SK-N-SH (cell line): ENCODE measurements at regions not wholly inside any gene's neighbourhood (a gene's known extent, or its start where the extent isn't known, plus 50 kb on each side); places are given as distances from the start of the nearest gene placed in this dataset.

Experiments
- CTCF ChIA-PET: fragments of 300-600, 350-600 bp; formaldehyde crosslinking; extraction: SDS; loops from one replicate; lab custom pipeline; 2021; lab: Yijun Ruan, JAX
- POLR2A ChIA-PET: fragments of 350-600 bp; sonication (Branson Sonifier 250); formaldehyde crosslinking; extraction: SDS; loops from one replicate; lab custom pipeline; 2020; ENCODE audit warnings: antibody characterized with exemption, inconsistent platforms; lab: Yijun Ruan, JAX
- DNase-seq: peaks from one replicate; pipeline ENCODE4 v3.0.0; 2012
- H2AFZ ChIP-seq: fragments of 200-600 bp; sonication (generic); 2 replicates; pipeline ENCODE4 v1.8.1; 2016; ENCODE audit warnings: antibody characterized with exemption, mild to moderate bottlenecking, low read depth
- H3F3A ChIP-seq: fragments of 200-600 bp; sonication (generic); replicated peaks from 2 replicates; pipeline ENCODE3; 2016; ENCODE audit warnings: antibody characterized with exemption, mild to moderate bottlenecking; ENCODE audit not compliant: insufficient read depth
- H3K27ac ChIP-seq, 2 experiments: fragments of 200-500 bp in 1 of 2; fragments of 200-600 bp in 1 of 2; sonication (Bioruptor generic) in 1 of 2; sonication (generic), shearing (Covaris generic) in 1 of 2; 2 replicates each; pipeline versions ENCODE4 v1.5.1 to v1.6.1; 2014 to 2016; ENCODE audit warnings: low read depth in 2 of 2, inconsistent platforms in 1 of 2, low read length in 1 of 2, mild to moderate bottlenecking in 1 of 2, mixed read lengths in 1 of 2
- H3K27me3 ChIP-seq: fragments of 200-600 bp; sonication (generic), shearing (Covaris generic); 2 replicates; pipeline ENCODE4 v1.6.1; 2016; ENCODE audit warnings: mixed run types; ENCODE audit not compliant: insufficient read depth
- H3K36me3 ChIP-seq, 2 experiments: fragments of 200-500 bp in 1 of 2; fragments of 200-600 bp in 1 of 2; sonication (Bioruptor generic) in 1 of 2; sonication (generic) in 1 of 2; replicated peaks in 1 of 2; 2 replicates each; pipeline versions ENCODE3 to v1.5.1; 2014 to 2016; ENCODE audit warnings: low read length in 1 of 2, mild to moderate bottlenecking in 1 of 2; ENCODE audit not compliant: insufficient read depth in 2 of 2, control insufficient read depth in 1 of 2
- H3K4me1 ChIP-seq, 2 experiments: fragments of 200-500 bp in 1 of 2; fragments of 200-600 bp in 1 of 2; sonication (Bioruptor generic) in 1 of 2; sonication (generic), shearing (Covaris generic) in 1 of 2; 2 replicates each; pipeline versions ENCODE4 v1.5.1 to v1.6.1; 2014 to 2016; ENCODE audit warnings: low read depth in 1 of 2, low read length in 1 of 2, mixed run types in 1 of 2; ENCODE audit not compliant: insufficient read depth in 2 of 2, control insufficient read depth in 1 of 2
- H3K4me2 ChIP-seq: fragments of 200-600 bp; sonication (generic), shearing (Covaris generic); 2 replicates; pipeline ENCODE4 v1.6.1; 2017; ENCODE audit warnings: mixed run types
- H3K4me3 ChIP-seq, 2 experiments: fragments of 200-500 bp in 1 of 2; fragments of 200-600 bp in 1 of 2; sonication (Bioruptor generic) in 1 of 2; sonication (generic), shearing (Covaris generic) in 1 of 2; 2 replicates each; pipeline versions ENCODE4 v1.5.1 to v1.8.1; 2014 to 2016; ENCODE audit warnings: low read depth in 2 of 2, inconsistent platforms in 1 of 2, low read length in 1 of 2, mild to moderate bottlenecking in 1 of 2, mixed read lengths in 1 of 2, moderate library complexity in 1 of 2
- H3K79me2 ChIP-seq: fragments of 200-600 bp; sonication (generic); 2 replicates; pipeline ENCODE4 v1.8.1; 2017; ENCODE audit warnings: mild to moderate bottlenecking; ENCODE audit not compliant: insufficient read depth
- H3K9ac ChIP-seq: fragments of 200-600 bp; sonication (generic); 2 replicates; pipeline ENCODE4 v1.6.1; 2017; ENCODE audit warnings: mixed run types
- H3K9me2 ChIP-seq: fragments of 200-600 bp; sonication (generic); 2 replicates; pipeline ENCODE4 v1.6.1; 2017; ENCODE audit warnings: mixed run types
- H3K9me3 ChIP-seq: fragments of 200-600 bp; sonication (generic); 2 replicates; pipeline ENCODE4 v1.6.1; 2017; ENCODE audit warnings: mixed run types, mild to moderate bottlenecking, moderate library complexity
- H4K20me1 ChIP-seq: fragments of 200-600 bp; sonication (generic); 2 replicates; pipeline ENCODE4 v1.6.1; 2017; ENCODE audit warnings: mild to moderate bottlenecking, mixed run types; ENCODE audit not compliant: insufficient read depth
- CHD2 ChIP-seq: fragments of 150-350 bp; IDR thresholded peaks from 2 replicates; pipeline ENCODE4 v1.6.1; 2018; ENCODE audit warnings: low read length; ENCODE audit not compliant: partially characterized antibody
- CTCF ChIP-seq: fragments of 200-600 bp; sonication (generic); IDR thresholded peaks from 2 replicates; pipeline ENCODE4 v1.6.1; 2017; ENCODE audit warnings: antibody characterized with exemption, mild to moderate bottlenecking, moderate library complexity
- ELF1 ChIP-seq: IDR thresholded peaks from 2 replicates; pipeline ENCODE4 v1.4.0; 2012
- EZH2phosphoT487 ChIP-seq: fragments of 200-600 bp; sonication (generic); IDR thresholded peaks from 2 replicates; pipeline ENCODE4 v1.6.1; 2017; ENCODE audit warnings: low read depth, mixed run types, mild to moderate bottlenecking, antibody characterized with exemption, moderate library complexity, borderline replicate concordance
- FOXJ3 ChIP-seq: sonication (generic); formaldehyde crosslinking; IDR thresholded peaks from 2 replicates; pipeline ENCODE4 v1.5.1; 2020; ENCODE audit warnings: mild to moderate bottlenecking, missing genetic modification reagents
- FOXM1 ChIP-seq: IDR thresholded peaks from 2 replicates; pipeline ENCODE4 v1.4.0; 2012; ENCODE audit warnings: low read depth, mild to moderate bottlenecking
- GABPA ChIP-seq: IDR thresholded peaks from 2 replicates; pipeline ENCODE4 v1.4.0; 2012; ENCODE audit warnings: low read depth, mild to moderate bottlenecking
- JUND ChIP-seq: IDR thresholded peaks from 2 replicates; pipeline ENCODE4 v1.4.0; 2012
- MEF2A ChIP-seq: IDR thresholded peaks from 2 replicates; pipeline ENCODE4 v1.4.0; 2012; ENCODE audit warnings: low read depth, borderline replicate concordance
- MXI1 ChIP-seq: IDR thresholded peaks from 2 replicates; pipeline ENCODE4 v1.6.1; 2012; ENCODE audit warnings: mild to moderate bottlenecking, low read depth, low read length, improper control_type of control experiment
- NFIC ChIP-seq: IDR thresholded peaks from 2 replicates; pipeline ENCODE4 v1.4.0; 2012; ENCODE audit warnings: borderline replicate concordance
- RAD21 ChIP-seq: IDR thresholded peaks from 2 replicates; pipeline ENCODE4 v1.6.1; 2012; ENCODE audit warnings: mild to moderate bottlenecking, low read length
- RCOR1 ChIP-seq: fragments of 150-350 bp; IDR thresholded peaks from 2 replicates; pipeline ENCODE4 v1.6.1; 2017; ENCODE audit warnings: antibody characterized with exemption, low read length
- RXRA ChIP-seq: IDR thresholded peaks from 2 replicates; pipeline ENCODE4 v1.4.0; 2012; ENCODE audit warnings: low read depth, mild to moderate bottlenecking, borderline replicate concordance
- TAF1 ChIP-seq: IDR thresholded peaks from 2 replicates; pipeline ENCODE4 v1.6.1; 2012; ENCODE audit warnings: low read depth, mild to moderate bottlenecking, low read length, moderate library complexity, borderline replicate concordance
- TCF12 ChIP-seq: IDR thresholded peaks from 2 replicates; pipeline ENCODE4 v1.4.0; 2012
- USF2 ChIP-seq: fragments of 150-350 bp; IDR thresholded peaks from 2 replicates; pipeline ENCODE4 v1.6.1; 2017; ENCODE audit warnings: antibody characterized with exemption, low read length, low read depth, borderline replicate concordance
- YY1 ChIP-seq: IDR thresholded peaks from 2 replicates; pipeline ENCODE4 v1.4.0; 2012; ENCODE audit warnings: low read depth, mild to moderate bottlenecking
- WGBS: methylation state at CpG from one replicate; pipeline ENCODE4 v1.1.6; 2017; ENCODE audit warnings: low lambda C conversion rate; 5-methylcytosine and 5-hydroxymethylcytosine counted together

- Histone ChIP-seq H3K4me3 (no peak overlapping the region), H2AFZ (no peak overlapping the region), H3K9me3 (no peaks in the 10 kb centered on the region), H3K9me2 (no peaks in the 10 kb centered on the region), H3K4me1 (no peaks in the 10 kb centered on the region), H4K20me1 (no peaks in the 10 kb centered on the region), H3K36me3 (no peaks in the 10 kb centered on the region), H3F3A (no peaks in the 10 kb centered on the region), H3K9ac (no peak overlapping the region), H3K79me2 (no peaks in the 10 kb centered on the region), H3K4me2 (no peak overlapping the region), H3K27ac (no peak overlapping the region), H3K27me3 (no peaks in the 10 kb centered on the region)
- POLR2A ChIA-PET: no interaction called here
- CTCF ChIA-PET: interaction anchor here (1.0 kb wide), 1 partner anchor 13 kb away, joined by 4 read pairs; no protein-coding TSS in a partner anchor
- TF ChIP-seq USF2 (no peak), RCOR1 (no peak), MEF2A (no peak), FOXJ3 (CRISPR knock-in tag) (no peak), CTCF (no peak), TAF1 (no peak), JUND (no peak), GABPA (no peak), YY1 (no peak), FOXM1 (no peak), NFIC (no peak), TCF12 (no peak), ELF1 (no peak)
- DNase-seq: no peak
- 8% methylated on average over 2 of the region's 2 CpGs for WGBS
Measured at GRCh38 chr4:23033796-23034195, 341.1 kb downstream of the GBA3 start.

- H3K9me2 ChIP-seq: no peaks in the 10 kb centered on the region
- no peak for TF ChIP-seq JUND
- TF ChIP-seq EZH2phosphoT487: no peak
- no peak for TF ChIP-seq RXRA
- no peak for TF ChIP-seq YY1
- no peak for TF ChIP-seq MXI1
- TF ChIP-seq CHD2: no peak
- no peak for TF ChIP-seq RAD21
- TF ChIP-seq ELF1: no peak
- no peaks in the 10 kb centered on the region for H3K79me2 ChIP-seq
- H3K36me3 ChIP-seq: no peaks in the 10 kb centered on the region
- no peaks in the 10 kb centered on the region for H3K27me3 ChIP-seq
- H2AFZ ChIP-seq: no peak overlapping the region
- WGBS: 3% methylated on average over 3 of the region's 3 CpGs
- H3F3A ChIP-seq: no peaks in the 10 kb centered on the region
- no peaks in the 10 kb centered on the region for H3K9me3 ChIP-seq
- H3K4me3 ChIP-seq: no peak overlapping the region
- no peak for DNase-seq
- no peak overlapping the region for H3K27ac ChIP-seq
- H3K4me2 ChIP-seq: no peak overlapping the region
- H3K9ac ChIP-seq: no peak overlapping the region
- CTCF ChIA-PET: no interaction called here
- H4K20me1 ChIP-seq: no peaks in the 10 kb centered on the region
- POLR2A ChIA-PET: no interaction called here
- H3K4me1 ChIP-seq: no peaks in the 10 kb centered on the region
Measured at GRCh38 chr4:23028875-23029274, 336.1 kb downstream of the GBA3 start.
